PC-9 (cell line): ENCODE measurements at regions not wholly inside any gene's neighbourhood (a gene's known extent, or its start where the extent isn't known, plus 50 kb on each side); places are given as distances from the start of the nearest gene placed in this dataset.

Experiments used
- EZH2 ChIP-seq: fragments of 200-600 bp; sonication (generic); IDR thresholded peaks from 2 replicates; pipeline ENCODE4 v1.8.0; 2017; ENCODE audit warnings: antibody characterized with exemption, low read depth
- TF ChIP-seq, protein P1 (sequence below): fragments of 200-600 bp; sonication (generic); conservative IDR thresholded peaks from 2 replicates; pipeline ENCODE4 v1.6.1; 2017; ENCODE audit warnings: mixed run types, antibody characterized with exemption, mild to moderate bottlenecking, moderate library complexity

- TF ChIP-seq, protein P1, sequence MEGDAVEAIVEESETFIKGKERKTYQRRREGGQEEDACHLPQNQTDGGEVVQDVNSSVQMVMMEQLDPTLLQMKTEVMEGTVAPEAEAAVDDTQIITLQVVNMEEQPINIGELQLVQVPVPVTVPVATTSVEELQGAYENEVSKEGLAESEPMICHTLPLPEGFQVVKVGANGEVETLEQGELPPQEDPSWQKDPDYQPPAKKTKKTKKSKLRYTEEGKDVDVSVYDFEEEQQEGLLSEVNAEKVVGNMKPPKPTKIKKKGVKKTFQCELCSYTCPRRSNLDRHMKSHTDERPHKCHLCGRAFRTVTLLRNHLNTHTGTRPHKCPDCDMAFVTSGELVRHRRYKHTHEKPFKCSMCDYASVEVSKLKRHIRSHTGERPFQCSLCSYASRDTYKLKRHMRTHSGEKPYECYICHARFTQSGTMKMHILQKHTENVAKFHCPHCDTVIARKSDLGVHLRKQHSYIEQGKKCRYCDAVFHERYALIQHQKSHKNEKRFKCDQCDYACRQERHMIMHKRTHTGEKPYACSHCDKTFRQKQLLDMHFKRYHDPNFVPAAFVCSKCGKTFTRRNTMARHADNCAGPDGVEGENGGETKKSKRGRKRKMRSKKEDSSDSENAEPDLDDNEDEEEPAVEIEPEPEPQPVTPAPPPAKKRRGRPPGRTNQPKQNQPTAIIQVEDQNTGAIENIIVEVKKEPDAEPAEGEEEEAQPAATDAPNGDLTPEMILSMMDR: no peak
- no peak for TF ChIP-seq EZH2
Measured at GRCh38 chrX:31007321-31007720, 64.5 kb downstream of the FTHL17 start.
